ENCODE measurements at regions not wholly inside any gene's neighbourhood (a gene's known extent, or its start where the extent isn't known, plus 50 kb on each side); places are given as distances from the start of the nearest gene placed in this dataset.

DNA sequence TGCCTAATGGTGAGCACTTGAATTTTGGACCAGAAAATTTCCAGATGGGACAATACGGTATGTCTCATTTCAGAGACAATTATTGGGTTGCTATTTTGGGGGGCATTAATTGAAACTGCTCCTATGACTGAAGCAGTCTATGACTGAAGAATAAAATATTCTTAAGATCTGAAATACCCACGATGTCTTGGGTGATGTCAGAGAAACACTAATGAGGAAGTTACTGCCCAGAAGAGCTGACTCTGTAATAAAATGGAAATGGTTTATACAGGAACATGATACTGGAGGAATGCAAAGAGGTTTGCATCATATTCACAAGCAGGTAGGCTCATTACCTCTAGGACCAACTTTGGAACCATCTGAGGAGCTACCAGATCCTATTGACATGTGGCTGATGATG is 68.7 kb downstream of the IL12A start:
- Histone ChIP-seq H3K4me2 (ENCODE audit: insufficient read depth, low read length, poor library complexity, severe bottlenecking) (no peak overlapping the region), H3K4ac (ENCODE audit: low read length) (no peak overlapping the region), H2BK15ac (ENCODE audit: low read length) (no peak overlapping the region), H4K8ac (ENCODE audit: low read depth, low read length) (no peak overlapping the region), H3K79me1 (ENCODE audit: low read depth, low read length) (no peaks in the 10 kb centered on the region), H2AFZ (ENCODE audit: low read length) (no peak overlapping the region), H3K4me1 (ENCODE audit: control insufficient read depth in 2 of 2, insufficient read depth in 1 of 2, low read depth in 1 of 2, low read length in 2 of 2) (peaks cover 0 to 1% of the 10 kb centered on the region in 2 donors), H3K23ac (ENCODE audit: low read depth, low read length, poor library complexity) (no peak overlapping the region), H3K4me3 (ENCODE audit: low read length in 2 of 2) (no peak overlapping the region), H3K9me3 (replicated peaks in 1 of 2; ENCODE audit: control insufficient read depth in 2 of 2, insufficient read depth in 1 of 2, low read depth in 1 of 2, low read length in 2 of 2) (peaks cover 0 to 2% of the 10 kb centered on the region in 2 donors), H2BK5ac (ENCODE audit: low read length) (no peak overlapping the region), H3K14ac (ENCODE audit: low read length) (no peak overlapping the region), H2BK120ac (ENCODE audit: low read depth, low read length) (no peak overlapping the region), H3K36me3 (replicated peaks in 1 of 2; ENCODE audit: control insufficient read depth in 2 of 2, insufficient read depth in 2 of 2, low read length in 2 of 2) (no peaks in the 10 kb centered on the region), H2AK5ac (ENCODE audit: low read depth, low read length) (no peak overlapping the region), H3K27ac (replicated peaks; ENCODE audit: low read length) (no peak overlapping the region), H3K9ac (ENCODE audit: low read depth, low read length, poor library complexity) (no peak overlapping the region), H3K18ac (ENCODE audit: low read length) (no peak overlapping the region), H2BK12ac (ENCODE audit: low read length) (no peak overlapping the region), H4K91ac (ENCODE audit: low read depth, low read length, poor library complexity) (no peak overlapping the region), H3K27me3 (ENCODE audit: control insufficient read depth in 3 of 3, insufficient read depth in 3 of 3, low read depth in 1 of 3, low read length in 3 of 3) (no peaks in the 10 kb centered on the region)
- no peak for DNase-seq (ENCODE audit: low spot score)
- no CpG with 5 or more reads among the region's 2 CpGs for WGBS, 2 donors (ENCODE audit: extremely low coverage in 2 of 2, insufficient read length in 2 of 2, insufficient replicate concordance in 1 of 2)

DNA sequence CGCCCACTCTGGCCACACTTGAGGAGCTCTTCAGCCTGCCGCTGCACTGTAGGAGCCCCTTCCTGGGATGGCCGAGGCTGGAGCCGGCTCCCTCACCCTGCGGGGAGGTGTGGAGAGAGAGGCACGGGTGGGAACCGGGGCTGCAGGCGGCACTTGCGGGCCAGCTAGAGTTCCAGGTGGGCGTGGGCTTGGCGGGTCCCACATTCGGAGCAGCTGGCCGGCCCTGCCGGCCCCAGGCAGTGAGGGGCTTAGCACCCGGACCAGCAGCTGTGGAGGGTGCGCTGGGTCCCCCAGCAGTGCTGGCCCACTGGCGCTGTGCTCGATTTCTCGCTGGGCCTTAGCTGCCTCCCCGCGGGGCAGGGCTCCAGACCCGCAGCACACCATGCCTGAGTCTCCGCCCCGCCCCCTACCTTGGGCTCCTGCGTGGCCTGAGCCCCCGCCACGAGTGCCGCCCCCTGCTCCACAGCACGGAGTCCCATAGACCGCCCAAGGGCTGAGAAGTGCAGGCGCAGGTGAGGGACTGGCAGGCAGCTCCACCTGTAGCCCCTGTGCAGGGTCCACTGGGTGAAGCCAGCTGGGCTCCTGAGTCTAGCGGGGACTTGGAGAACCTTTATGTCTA is 71.9 kb downstream of the IL12A start:
- Histone ChIP-seq H3K14ac (ENCODE audit: low read length) (peak overlapping the region; percentile 38), H3K4me2 (ENCODE audit: insufficient read depth, low read length, poor library complexity, severe bottlenecking) (no peak overlapping the region), H3K27ac (replicated peaks; ENCODE audit: low read length) (no peak overlapping the region), H3K9me3 (replicated peaks in 1 of 2; ENCODE audit: control insufficient read depth in 2 of 2, insufficient read depth in 1 of 2, low read depth in 1 of 2, low read length in 2 of 2) (peaks cover 0 to 2% of the 10 kb centered on the region in 2 donors), H3K36me3 (replicated peaks in 1 of 2; ENCODE audit: control insufficient read depth in 2 of 2, insufficient read depth in 2 of 2, low read length in 2 of 2) (no peaks in the 10 kb centered on the region), H3K4me3 (ENCODE audit: low read length in 2 of 2) (no peak overlapping the region), H2BK12ac (ENCODE audit: low read length) (no peak overlapping the region), H2BK15ac (ENCODE audit: low read length) (no peak overlapping the region), H3K27me3 (ENCODE audit: control insufficient read depth in 3 of 3, insufficient read depth in 3 of 3, low read depth in 1 of 3, low read length in 3 of 3) (no peaks in the 10 kb centered on the region), H3K9ac (ENCODE audit: low read depth, low read length, poor library complexity) (no peak overlapping the region), H3K79me1 (ENCODE audit: low read depth, low read length) (no peaks in the 10 kb centered on the region), H3K4ac (ENCODE audit: low read length) (no peak overlapping the region), H2AK5ac (ENCODE audit: low read depth, low read length) (no peak overlapping the region), H2AFZ (ENCODE audit: low read length) (no peak overlapping the region), H2BK120ac (ENCODE audit: low read depth, low read length) (no peak overlapping the region), H3K4me1 (ENCODE audit: control insufficient read depth in 2 of 2, insufficient read depth in 1 of 2, low read depth in 1 of 2, low read length in 2 of 2) (peaks cover 0 to 1% of the 10 kb centered on the region in 2 donors), H4K91ac (ENCODE audit: low read depth, low read length, poor library complexity) (no peak overlapping the region), H3K18ac (ENCODE audit: low read length) (peak overlapping the region; percentile 17), H3K23ac (ENCODE audit: low read depth, low read length, poor library complexity) (no peak overlapping the region), H4K8ac (ENCODE audit: low read depth, low read length) (no peak overlapping the region), H2BK5ac (ENCODE audit: low read length) (no peak overlapping the region)
- WGBS, 2 donors (ENCODE audit: extremely low coverage in 2 of 2, insufficient read length in 2 of 2, insufficient replicate concordance in 1 of 2) = no CpG with 5 or more reads among the region's 32 CpGs
- DNase-seq (ENCODE audit: low spot score) = no peak

DNA sequence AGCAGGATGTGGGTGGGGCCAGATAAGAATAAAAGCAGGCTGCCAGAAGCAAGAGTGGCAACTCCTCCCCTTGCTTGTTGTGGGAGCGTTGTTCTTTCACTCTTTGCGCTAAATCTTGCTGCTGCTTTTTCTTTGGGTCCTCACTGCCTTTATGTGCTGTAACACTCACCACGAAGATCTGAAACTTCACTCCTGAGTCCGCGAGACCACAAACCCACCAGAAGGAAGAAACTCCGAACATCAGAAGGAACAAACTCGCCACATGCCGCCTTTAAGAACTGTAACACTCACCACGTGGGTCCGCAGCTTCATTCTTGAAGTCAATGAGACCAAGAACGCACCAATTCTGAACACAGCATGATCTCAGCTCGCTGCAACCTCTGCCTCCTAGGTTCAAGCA is 72.9 kb downstream of the IL12A start:
- H3K4ac ChIP-seq (ENCODE audit: low read length) = no peak overlapping the region
- H3K23ac ChIP-seq (ENCODE audit: low read depth, low read length, poor library complexity) = no peak overlapping the region
- H3K36me3 ChIP-seq (replicated peaks in 1 of 2; ENCODE audit: control insufficient read depth in 2 of 2, insufficient read depth in 2 of 2, low read length in 2 of 2) = no peaks in the 10 kb centered on the region
- no peak overlapping the region for H3K27ac ChIP-seq (replicated peaks; ENCODE audit: low read length)
- H2AK5ac ChIP-seq (ENCODE audit: low read depth, low read length) = no peak overlapping the region
- H4K91ac ChIP-seq (ENCODE audit: low read depth, low read length, poor library complexity) = no peak overlapping the region
- no peak overlapping the region for H2AFZ ChIP-seq (ENCODE audit: low read length)
- H2BK120ac ChIP-seq (ENCODE audit: low read depth, low read length) = no peak overlapping the region
- no peak overlapping the region for H3K14ac ChIP-seq (ENCODE audit: low read length)
- no peak for DNase-seq (ENCODE audit: low spot score)
- no peaks in the 10 kb centered on the region for H3K27me3 ChIP-seq (ENCODE audit: control insufficient read depth in 3 of 3, insufficient read depth in 3 of 3, low read depth in 1 of 3, low read length in 3 of 3)
- H3K4me2 ChIP-seq (ENCODE audit: insufficient read depth, low read length, poor library complexity, severe bottlenecking) = no peak overlapping the region
- H2BK5ac ChIP-seq (ENCODE audit: low read length) = no peak overlapping the region
- no CpG with 5 or more reads among the region's 12 CpGs for WGBS, 2 donors (ENCODE audit: extremely low coverage in 2 of 2, insufficient read length in 2 of 2, insufficient replicate concordance in 1 of 2)
- H4K8ac ChIP-seq (ENCODE audit: low read depth, low read length) = no peak overlapping the region
- H3K4me3 ChIP-seq (ENCODE audit: low read length in 2 of 2) = no peak overlapping the region
- no peak overlapping the region for H2BK12ac ChIP-seq (ENCODE audit: low read length)
- H3K9ac ChIP-seq (ENCODE audit: low read depth, low read length, poor library complexity) = no peak overlapping the region
- H3K9me3 ChIP-seq (replicated peaks in 1 of 2; ENCODE audit: control insufficient read depth in 2 of 2, insufficient read depth in 1 of 2, low read depth in 1 of 2, low read length in 2 of 2) = peaks cover 0 to 2% of the 10 kb centered on the region in 2 donors
- no peaks in the 10 kb centered on the region for H3K79me1 ChIP-seq (ENCODE audit: low read depth, low read length)
- peaks cover 0 to 1% of the 10 kb centered on the region in 2 donors for H3K4me1 ChIP-seq (ENCODE audit: control insufficient read depth in 2 of 2, insufficient read depth in 1 of 2, low read depth in 1 of 2, low read length in 2 of 2)
- H3K18ac ChIP-seq (ENCODE audit: low read length) = no peak overlapping the region
- no peak overlapping the region for H2BK15ac ChIP-seq (ENCODE audit: low read length)

DNA sequence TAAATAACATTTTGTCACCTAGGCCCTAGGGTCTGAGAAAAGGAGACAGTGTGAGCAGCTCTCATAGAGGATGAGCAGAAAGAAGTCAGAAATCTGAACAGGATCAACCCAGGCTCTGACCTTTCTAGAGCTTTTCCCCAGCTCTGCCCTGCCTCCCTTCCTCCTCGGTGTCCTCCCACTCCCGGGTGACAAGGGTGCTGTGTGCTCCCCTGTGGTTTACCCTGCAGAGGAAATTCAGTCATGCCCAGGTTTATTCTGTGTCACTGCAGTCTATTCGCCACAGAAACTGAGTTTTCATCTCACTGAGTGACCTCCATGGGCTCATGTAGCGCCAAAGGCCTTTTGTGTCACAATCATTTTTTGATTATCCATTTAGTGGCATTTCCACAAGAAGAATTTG is 76.6 kb downstream of the IL12A start:
- H2AK5ac ChIP-seq (ENCODE audit: low read depth, low read length) = no peak overlapping the region
- no peak overlapping the region for H3K4me3 ChIP-seq (ENCODE audit: low read length in 2 of 2)
- H2AFZ ChIP-seq (ENCODE audit: low read length) = no peak overlapping the region
- no peak overlapping the region for H2BK15ac ChIP-seq (ENCODE audit: low read length)
- H3K9me3 ChIP-seq (replicated peaks in 1 of 2; ENCODE audit: control insufficient read depth in 2 of 2, insufficient read depth in 1 of 2, low read depth in 1 of 2, low read length in 2 of 2) = no peaks in the 10 kb centered on the region
- no peak overlapping the region for H3K4me2 ChIP-seq (ENCODE audit: insufficient read depth, low read length, poor library complexity, severe bottlenecking)
- no peak overlapping the region for H4K91ac ChIP-seq (ENCODE audit: low read depth, low read length, poor library complexity)
- H3K79me1 ChIP-seq (ENCODE audit: low read depth, low read length) = no peaks in the 10 kb centered on the region
- DNase-seq (ENCODE audit: low spot score) = no peak
- no peak overlapping the region for H3K23ac ChIP-seq (ENCODE audit: low read depth, low read length, poor library complexity)
- H3K36me3 ChIP-seq (replicated peaks in 1 of 2; ENCODE audit: control insufficient read depth in 2 of 2, insufficient read depth in 2 of 2, low read length in 2 of 2) = no peaks in the 10 kb centered on the region
- H2BK120ac ChIP-seq (ENCODE audit: low read depth, low read length) = no peak overlapping the region
- no peak overlapping the region for H3K27ac ChIP-seq (replicated peaks; ENCODE audit: low read length)
- H4K8ac ChIP-seq (ENCODE audit: low read depth, low read length) = no peak overlapping the region
- no peak overlapping the region for H2BK5ac ChIP-seq (ENCODE audit: low read length)
- no peak overlapping the region for H2BK12ac ChIP-seq (ENCODE audit: low read length)
- H3K9ac ChIP-seq (ENCODE audit: low read depth, low read length, poor library complexity) = no peak overlapping the region
- H3K4ac ChIP-seq (ENCODE audit: low read length) = no peak overlapping the region
- WGBS, 2 donors (ENCODE audit: extremely low coverage in 2 of 2, insufficient read length in 2 of 2, insufficient replicate concordance in 1 of 2) = no CpG with 5 or more reads among the region's 4 CpGs
- no peak overlapping the region for H3K14ac ChIP-seq (ENCODE audit: low read length)
- no peaks in the 10 kb centered on the region for H3K4me1 ChIP-seq (ENCODE audit: control insufficient read depth in 2 of 2, insufficient read depth in 1 of 2, low read depth in 1 of 2, low read length in 2 of 2)
- no peaks in the 10 kb centered on the region for H3K27me3 ChIP-seq (ENCODE audit: control insufficient read depth in 3 of 3, insufficient read depth in 3 of 3, low read depth in 1 of 3, low read length in 3 of 3)
- H3K18ac ChIP-seq (ENCODE audit: low read length) = no peak overlapping the region

Measured in neuronal stem cell (in vitro differentiated cells).